HG03039 (cell line): ENCODE measurements at regions not wholly inside any gene's neighbourhood (a gene's known extent, or its start where the extent isn't known, plus 50 kb on each side); places are given as distances from the start of the nearest gene placed in this dataset.
"Not testable (repeated sequence)": the region's sequence is repeated elsewhere in the genome, so short reads cannot be mapped to it uniquely, and the experiment has no call there.

ENCODE experiments used
- ATAC-seq: cut with Tn5 transposase; IDR thresholded peaks from one replicate; pipeline ENCODE4 v1.9.1; 2021; ENCODE audit warnings: mild to moderate bottlenecking, moderate library complexity; ENCODE audit not compliant: unreplicated experiment

DNA sequence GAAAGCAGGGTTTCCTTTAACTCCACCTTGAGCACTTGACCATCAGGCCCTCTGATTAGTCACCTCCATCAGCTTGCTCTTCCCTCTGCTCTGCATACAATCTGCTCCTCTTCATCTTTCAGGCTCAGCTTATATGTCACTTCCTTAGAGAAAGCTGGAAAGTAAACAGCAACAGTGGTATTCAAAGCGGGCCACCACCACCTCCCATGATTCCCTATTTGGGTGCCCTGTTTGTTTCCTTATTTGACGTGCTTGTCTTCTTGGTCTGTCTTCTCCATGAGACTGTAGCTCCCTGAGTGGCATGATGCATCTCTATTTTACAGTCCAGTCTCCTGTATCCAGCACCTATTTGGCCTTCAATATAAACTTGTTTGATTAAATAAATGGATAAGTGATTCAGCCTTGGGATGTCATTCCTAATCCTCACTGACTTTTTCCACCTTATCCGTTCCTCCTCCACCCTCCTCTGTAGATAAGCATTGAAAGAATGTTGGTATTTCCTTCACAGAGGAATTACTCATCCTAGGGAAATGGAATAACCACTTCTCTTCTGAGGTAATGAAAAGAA lies 102.8 kb upstream of the SGK1 start:
- ATAC-seq: no peak

DNA sequence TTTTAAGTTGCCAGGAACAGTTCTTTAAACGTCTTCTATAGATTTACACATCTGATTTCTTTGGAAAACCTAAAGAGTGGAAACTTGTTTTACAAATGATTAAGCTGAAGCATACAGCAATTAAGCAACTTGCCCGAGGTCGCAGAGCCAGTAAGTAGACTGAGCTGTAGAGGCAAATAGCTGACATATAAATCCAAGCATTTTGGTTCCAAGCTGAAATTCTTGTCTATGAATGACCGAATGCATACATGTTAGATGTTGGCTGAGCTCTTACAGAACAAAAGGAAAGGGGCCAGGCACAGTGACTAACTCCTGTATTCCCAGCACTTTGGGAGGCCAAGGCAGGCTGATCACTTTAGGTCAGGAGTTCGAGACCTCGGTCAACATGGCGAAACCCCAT lies 101.8 kb upstream of the SGK1 start:
- ATAC-seq: no peak

DNA sequence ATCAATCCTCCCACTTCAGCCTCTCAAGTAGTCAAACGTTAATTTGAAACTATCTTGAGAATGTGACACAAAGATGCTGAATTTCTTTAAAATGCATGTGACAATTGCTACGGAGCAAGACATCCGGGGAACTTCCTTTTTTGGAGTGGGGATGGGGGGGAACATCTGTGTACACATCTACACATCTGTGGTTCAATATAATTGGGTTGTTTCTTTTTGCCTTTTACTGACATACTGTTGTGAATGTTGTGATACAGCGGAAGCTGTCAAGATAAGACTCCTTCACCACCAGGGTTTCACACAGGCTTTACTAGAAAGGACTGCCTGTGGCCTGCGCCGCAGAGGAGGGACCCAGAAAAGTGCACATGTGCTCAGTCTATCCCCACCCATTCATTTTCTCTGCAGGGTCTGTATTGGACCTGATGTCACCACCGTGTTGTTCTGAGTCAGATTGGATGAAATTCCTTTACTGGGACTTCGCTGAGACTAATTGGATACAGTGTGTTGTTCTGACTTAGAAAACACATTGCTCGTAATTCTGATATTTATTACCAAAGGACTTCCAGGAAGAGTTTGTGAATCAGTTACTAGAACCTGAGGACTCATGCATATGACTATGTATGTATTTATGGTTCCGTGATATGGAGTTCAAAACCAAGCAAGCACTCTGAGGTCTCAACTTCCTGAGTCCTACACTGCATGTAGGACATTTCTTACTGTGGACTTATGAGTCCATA lies 98.7 kb upstream of the SGK1 start:
- no peak for ATAC-seq

DNA sequence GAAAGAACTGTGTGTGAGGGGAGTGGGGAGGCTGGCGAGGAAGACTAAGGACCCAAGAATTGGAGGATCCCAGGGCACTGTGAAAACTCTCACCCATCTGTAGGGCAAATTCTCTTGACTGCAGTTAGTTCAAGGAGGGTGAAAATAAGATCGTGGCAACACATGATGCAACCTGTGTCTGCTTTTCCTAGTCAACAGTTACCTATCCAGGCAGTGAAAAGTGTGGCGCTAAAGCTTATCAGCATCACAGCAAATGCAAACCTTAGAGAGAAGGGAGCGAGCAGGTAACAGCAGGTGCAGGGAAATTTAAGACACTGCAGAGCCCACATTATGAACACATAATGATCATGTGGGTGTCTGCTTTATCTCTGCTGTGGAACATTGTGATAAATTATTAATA lies 97.7 kb upstream of the SGK1 start:
- no peak for ATAC-seq

DNA sequence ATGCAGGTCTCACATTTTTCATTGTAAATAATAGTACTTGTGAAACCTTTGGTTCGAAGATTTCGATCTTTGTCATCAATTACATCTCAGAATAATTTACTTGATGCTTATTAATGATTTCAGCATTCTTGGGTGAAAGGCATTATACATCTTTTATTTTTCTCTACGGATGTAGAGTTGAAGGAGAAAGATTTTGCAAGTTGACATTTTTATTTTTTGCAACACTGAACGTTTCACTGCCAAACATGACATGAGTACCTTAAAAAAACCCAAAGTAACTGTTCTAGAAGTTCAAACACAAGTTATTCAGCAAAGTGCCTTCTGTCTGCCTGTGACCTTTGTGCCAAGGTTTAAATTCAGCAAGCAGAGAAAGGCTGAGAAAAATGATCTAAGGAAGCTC lies 97.3 kb upstream of the SGK1 start:
- ATAC-seq: no peak

DNA sequence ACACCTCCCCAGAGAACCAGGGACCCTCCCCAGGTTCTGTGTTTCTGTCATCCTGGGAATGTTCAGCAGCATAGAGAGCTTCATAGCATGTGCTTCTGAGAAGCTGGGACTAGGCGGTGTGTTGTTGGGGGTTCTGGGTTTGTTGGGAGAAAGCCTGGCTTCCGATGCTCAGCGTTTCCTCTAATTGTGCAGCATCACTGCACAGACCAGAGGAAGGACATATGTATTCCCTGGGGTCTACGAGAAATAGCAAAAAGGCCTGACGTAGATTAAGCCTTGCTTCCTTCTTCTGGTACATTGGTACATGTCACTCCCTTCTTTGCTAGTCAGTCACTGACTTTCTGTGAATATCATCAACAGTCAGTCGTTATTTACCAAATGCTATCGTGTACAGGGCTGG lies 96.9 kb upstream of the SGK1 start:
- no peak for ATAC-seq

DNA sequence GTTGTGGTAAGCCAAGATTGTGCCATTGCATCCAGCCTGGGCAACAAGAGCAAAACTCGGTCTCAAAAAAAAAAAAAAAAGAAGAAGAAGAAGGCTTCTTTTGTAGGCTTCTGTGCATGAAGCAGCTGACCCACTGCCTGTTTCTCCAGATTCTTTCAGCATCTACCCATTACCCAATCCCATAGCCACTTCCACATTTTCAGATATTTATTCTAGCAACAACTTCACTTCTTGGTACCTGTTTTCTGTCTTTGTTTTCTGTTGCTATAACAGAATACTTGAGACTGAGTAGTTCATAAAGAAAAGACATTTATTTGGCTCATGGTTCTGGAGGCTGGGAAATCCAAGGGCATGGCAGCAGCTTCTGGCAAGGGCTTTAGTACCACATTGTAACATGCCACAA lies 95.3 kb upstream of the SGK1 start:
- ATAC-seq: no peak

DNA sequence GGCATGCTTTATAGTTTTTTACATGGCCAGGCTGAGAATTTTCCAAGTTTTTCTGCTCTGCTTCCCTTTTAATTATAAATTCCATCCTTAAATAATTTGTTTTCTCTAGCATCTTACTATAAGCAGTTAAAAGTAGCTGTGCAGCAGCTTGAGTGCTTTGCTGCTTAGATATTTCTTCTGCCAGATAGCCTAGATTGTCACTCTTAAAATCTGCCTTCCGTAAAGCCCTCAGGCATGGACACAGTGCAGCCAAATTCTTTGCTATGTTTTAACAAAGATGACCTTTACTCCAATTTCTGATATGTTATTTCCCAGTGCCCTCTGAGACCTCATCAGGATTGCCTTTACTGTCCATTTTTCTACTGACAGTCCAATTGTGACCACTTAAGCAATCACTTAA lies 92.6 kb upstream of the SGK1 start:
- ATAC-seq: no peak

DNA sequence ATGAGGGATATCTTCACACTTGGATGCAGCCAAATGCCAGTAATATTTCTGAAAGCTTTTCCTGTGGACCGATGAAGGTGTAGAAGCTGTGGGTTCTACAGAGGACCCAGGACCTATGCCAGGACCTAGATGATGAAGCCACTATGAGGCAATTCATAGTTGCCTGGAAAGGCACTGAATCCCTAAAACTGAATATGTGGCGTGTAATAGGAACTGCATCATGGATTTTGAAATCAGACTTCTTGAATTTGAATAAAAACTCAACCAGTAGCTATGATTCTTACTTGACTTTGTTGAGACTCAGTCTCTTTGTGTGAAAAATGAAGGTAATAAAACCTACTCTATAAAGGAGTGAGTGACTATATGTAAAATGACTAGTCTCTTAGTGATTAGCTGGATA lies 89.9 kb upstream of the SGK1 start:
- no peak for ATAC-seq

DNA sequence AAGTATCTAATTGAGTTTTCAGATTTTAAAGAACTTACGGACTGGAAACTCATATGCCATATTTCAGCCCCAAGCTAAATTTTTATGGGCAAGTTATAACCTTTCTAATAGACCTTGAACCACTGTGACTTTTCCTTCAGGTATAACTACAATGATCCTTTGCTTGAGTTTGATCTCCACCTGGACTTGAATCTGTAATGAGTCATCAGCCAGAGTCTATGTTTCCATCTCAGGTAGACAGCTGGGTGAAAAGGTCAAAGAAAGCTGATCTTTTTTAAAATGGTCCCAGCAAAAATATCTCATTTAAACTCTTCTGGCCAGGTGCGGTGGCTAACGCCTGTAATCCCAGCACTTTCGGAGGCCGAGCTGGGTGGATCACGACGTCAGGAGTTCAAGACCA lies 88.4 kb upstream of the SGK1 start:
- ATAC-seq: no peak

DNA sequence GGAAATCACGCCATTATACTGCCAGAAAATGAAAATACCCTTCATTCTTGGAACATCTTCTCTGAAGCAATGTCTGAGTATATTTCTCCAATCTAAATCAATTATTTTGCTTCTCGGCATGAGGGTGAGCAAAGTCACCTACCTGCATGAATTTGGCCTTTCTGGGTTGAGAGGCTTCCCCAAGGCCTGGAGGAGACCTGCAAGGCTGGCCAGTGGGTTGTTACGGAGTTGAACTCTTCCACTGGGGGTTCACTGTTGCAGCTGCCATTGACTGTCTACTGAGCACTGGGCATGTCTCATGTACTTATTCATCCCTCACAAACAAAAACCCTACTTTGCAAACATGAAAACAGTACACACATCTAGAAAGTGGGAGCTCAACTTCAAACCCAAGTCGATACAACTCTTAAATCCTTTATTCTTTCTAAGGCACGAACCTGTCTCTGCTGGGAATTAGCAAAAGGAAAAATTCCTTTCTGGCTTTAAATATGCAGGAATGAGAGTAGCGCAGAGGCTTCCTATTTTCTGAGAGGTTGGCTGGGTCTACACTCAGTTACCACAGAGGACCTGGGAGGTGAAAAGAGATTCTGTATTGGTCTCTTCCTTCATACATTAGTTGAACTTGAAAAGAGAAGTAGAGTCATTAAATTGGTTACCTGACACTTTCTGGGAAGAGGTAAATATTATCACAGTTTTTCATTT lies 87.6 kb upstream of the SGK1 start:
- ATAC-seq: no peak

DNA sequence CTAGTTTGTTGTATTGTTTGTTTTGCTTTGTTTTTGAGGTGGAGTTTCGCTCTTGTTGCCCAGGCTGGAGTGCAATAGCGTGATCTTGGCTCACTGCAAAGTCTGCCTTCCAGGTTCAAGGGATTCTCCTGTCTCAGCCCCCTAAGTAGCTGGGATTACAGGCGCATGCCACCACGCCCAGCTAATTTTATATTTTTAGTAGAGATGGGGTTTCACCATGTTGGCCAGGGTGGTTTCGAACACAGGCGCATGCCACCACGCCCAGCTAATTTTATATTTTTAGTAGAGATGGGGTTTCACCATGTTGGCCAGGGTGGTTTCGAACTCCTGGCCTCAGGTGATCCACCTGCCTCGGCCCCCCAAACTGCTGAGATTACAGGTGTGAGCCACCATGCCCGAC lies 85.4 kb upstream of the SGK1 start:
- not testable (repeated sequence) for ATAC-seq

DNA sequence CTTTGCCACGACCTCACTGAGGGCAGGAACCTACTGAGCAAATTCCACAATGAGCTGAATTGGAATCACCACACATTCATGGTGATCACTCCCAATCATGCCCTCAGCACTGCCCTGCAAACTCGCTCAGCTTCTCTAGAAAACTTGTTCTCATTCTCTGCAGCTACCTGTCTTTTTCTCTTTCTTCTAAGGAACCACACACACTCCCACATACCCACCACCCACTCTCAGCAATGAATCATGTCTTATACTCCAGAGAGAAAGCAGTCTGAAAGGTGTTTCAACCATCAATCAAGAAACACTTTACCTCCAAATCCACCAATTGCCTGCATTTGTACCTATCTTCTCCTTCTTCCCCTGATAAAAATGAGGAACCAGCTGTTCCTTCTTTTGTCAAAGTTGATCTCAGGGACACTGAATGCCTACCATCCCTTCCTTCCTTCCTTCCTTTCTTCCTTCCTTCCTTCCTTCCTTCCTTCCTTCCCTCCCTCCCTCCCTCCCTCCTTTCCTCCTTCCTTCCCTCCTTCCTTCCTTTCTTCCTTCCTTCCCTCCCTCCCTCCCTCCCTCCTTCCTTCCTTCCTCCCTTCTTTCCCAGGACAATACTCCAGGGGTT lies 84.6 kb upstream of the SGK1 start:
- no peak for ATAC-seq

DNA sequence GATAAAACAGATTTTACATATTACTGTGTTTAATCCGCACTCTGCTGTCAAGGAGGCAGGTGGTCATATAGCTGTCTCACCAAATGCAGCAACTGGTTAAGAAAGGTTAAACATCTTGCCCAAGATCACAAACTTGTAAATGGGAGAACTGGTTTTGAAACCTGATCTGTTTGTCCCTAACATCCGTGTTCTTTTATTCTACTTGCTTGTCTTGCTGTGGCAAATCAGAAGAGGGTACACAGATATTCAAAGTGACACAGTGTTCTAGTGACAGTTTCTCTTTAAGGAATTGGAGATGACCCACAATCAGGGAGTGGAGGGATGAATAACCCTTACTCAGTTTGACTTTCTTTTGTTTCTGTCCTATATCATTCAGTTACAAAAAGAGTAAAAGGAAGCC lies 83.0 kb upstream of the SGK1 start:
- ATAC-seq: no peak

DNA sequence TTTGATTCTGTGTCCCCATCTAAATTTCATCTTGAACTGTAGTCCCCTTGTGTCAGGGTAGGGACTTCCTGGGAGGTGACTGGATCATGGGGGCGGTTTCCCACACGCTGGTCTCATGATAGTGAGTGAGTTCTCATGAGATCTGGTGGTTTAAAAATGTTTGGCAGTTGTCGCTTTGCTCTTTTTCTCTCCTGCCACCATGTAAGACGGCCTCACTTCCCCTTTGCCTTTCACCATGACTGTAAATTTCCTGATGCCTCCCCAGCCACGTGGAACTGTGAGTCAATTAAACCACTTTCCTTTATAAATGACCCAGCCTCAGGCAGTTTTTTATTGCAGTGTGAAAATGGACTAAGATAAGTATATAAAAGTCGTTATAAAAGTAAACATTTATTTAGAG lies 80.5 kb upstream of the SGK1 start:
- no peak for ATAC-seq

DNA sequence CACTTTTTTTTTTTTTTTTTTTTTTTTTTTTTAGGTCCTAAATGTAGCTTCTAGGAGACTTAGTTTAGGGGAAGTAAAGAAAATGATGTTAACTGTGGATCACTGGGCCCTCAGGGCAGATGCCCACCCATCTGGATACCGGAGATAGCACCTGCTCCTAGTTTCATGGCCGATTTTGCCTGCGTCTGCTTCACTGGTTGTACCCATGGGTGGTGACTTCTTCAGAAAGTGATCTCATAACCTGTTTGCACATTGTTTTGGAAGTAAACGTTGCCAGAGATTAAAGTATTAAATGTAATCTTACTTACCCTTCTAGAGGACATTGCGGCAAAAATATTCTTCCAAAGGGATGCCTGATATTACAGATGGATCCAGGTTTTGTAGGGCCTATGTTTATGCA lies 79.8 kb upstream of the SGK1 start:
- no peak for ATAC-seq

DNA sequence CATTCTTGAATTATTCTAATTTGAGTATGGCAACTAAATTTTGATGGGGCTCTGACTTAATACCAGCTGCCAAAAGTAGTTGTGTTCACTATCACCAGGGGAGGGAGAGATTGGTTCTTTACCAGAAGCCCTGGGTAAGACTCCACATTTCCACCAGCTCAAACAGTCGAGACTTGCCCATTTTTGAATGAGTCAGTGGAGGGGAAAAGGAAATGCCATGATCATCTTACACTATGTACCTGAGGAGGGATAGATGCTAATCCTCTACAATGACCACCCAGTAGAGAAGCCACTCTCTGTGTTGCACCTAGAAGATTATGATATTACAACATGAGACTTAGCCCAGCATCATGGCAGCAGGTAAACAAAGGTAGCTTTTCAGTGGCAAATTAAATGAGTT lies 77.0 kb upstream of the SGK1 start:
- ATAC-seq: no peak

DNA sequence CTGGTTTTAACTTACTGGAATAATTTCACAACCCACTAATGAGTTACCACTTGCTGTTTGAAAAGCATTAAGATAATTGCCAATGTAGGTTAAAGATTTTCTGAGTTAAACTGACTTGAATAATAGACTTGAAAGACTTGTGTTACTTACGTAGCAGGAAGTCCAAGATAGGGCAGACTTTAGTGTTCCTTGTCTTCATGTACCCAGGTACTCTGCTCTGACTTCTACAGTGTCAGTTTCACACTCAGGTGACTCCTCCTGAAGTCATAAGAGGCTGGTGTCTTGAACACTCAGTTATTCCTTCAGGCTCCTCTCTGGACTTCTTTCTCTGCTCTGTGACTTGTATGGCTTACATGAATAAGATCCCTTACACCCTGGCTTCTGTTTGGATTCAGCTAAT lies 76.3 kb upstream of the SGK1 start:
- no peak for ATAC-seq

DNA sequence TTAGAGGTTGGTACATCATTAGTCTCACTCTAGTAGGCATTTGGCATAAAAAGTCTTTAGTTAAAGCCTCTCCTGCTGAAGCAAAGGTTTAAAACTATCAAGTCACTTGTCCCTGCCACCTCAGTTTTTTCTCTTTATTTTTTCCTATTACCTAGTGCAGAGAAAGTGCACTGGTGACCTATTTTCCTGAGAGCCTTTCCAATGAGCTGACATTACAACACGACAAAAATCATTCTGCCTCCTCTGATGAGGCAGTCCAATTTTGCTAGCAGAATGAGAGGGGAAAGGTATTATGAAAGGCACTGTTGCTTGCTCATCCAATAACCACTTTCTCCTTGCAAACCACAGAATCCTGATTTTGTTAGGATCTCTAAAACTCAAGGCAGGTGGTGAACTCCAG lies 73.3 kb upstream of the SGK1 start:
- ATAC-seq: no peak

DNA sequence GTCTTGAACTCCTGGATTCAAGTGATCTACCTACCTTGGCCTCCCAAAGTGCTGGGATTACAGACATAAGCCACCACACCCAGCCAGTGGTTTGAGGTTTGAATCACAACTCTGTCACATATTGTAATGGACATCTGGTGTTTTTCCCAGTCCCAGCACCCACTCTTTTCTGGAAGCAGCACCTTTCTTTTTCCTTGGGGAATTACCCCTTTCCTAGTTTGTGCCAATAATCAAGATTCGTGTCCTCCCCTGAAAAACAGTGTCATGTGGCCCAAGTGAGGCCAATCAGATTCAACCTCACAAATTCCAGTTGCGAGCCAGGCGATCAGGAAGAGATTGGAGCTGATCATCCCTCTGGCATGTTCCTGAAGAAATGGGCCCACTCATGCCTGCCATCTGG lies 71.7 kb upstream of the SGK1 start:
- no peak for ATAC-seq

DNA sequence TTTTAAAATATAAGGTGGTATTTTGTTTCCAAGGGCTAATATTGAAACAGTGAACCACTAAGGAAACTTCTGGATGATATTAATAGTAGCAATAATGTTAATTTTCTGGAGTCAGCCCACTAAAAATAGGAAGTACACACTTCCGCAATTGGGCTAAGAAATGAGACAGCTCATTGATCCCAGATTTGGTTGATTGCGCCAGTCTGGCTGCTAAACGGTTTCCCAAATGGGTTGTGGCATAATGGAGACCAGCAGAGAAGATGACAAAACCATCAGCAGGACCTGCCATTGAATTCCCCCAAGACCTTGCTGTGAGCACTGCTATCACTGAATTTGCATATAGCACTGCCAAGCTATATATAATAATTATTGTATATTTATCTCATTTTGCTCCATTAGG lies 71.2 kb upstream of the SGK1 start:
- no peak for ATAC-seq

DNA sequence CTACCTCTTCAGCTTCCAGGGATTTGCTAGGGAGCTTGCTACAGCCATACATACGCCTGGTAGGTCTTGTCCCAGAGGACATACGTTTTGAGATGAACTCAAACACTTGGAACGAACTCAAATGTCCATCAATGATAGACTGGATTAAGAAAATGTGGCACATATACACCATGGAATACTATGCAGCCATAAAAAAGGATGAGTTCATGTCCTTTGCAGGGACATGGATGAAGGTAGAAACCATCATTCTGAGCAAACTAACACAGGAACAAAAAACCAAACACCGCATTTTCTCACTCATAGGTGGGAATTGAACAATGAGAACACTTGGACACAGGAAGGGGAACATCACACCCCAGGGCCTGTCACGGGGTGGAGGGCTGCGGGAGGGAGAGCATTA lies 68.6 kb upstream of the SGK1 start:
- ATAC-seq: not testable (repeated sequence)
